GM18907 (cell line): ENCODE measurements at regions not wholly inside any gene's neighbourhood (a gene's known extent, or its start where the extent isn't known, plus 50 kb on each side); places are given as distances from the start of the nearest gene placed in this dataset.

Source experiments
- ATAC-seq: cut with Tn5 transposase; IDR thresholded peaks from one replicate; pipeline ENCODE4 v1.9.1; 2021; ENCODE audit warnings: mild to moderate bottlenecking, moderate library complexity; ENCODE audit not compliant: unreplicated experiment

GRCh38 chr11:115698243-115698642 is 194.0 kb upstream of the CADM1 start:
- ATAC-seq = no peak

- no peak for ATAC-seq
Observed at GRCh38 chr11:115696563-115696962, 192.3 kb upstream of the CADM1 start.

GRCh38 chr11:115695677-115696364 is 191.6 kb upstream of the CADM1 start:
- no peak for ATAC-seq

- no peak for ATAC-seq
Observed at GRCh38 chr11:115693002-115693401, 188.8 kb upstream of the CADM1 start.

- ATAC-seq = no peak
Observed at GRCh38 chr11:115691030-115691429, 186.8 kb upstream of the CADM1 start.

- ATAC-seq = no peak
Observed at GRCh38 chr11:115687934-115688333, 183.7 kb upstream of the CADM1 start.

GRCh38 chr11:115684699-115685098 is 180.5 kb upstream of the CADM1 start:
- no peak for ATAC-seq

- no peak for ATAC-seq
Observed at GRCh38 chr11:115684135-115684534, 179.9 kb upstream of the CADM1 start.

GRCh38 chr11:115682888-115683287 is 178.7 kb upstream of the CADM1 start:
- no peak for ATAC-seq

- ATAC-seq = no peak
Observed at GRCh38 chr11:115682101-115682500, 177.9 kb upstream of the CADM1 start.

GRCh38 chr11:115679945-115680344 is 175.7 kb upstream of the CADM1 start:
- no peak for ATAC-seq

GRCh38 chr11:115678942-115679341 is 174.7 kb upstream of the CADM1 start:
- no peak for ATAC-seq

- no peak for ATAC-seq
Observed at GRCh38 chr11:115677190-115677589, 173.0 kb upstream of the CADM1 start.

- no peak for ATAC-seq
Observed at GRCh38 chr11:115676768-115677167, 172.6 kb upstream of the CADM1 start.

GRCh38 chr11:115676206-115676605 is 172.0 kb upstream of the CADM1 start:
- no peak for ATAC-seq

- ATAC-seq = no peak
Observed at GRCh38 chr11:115674937-115675544, 170.8 kb upstream of the CADM1 start.

GRCh38 chr11:115674176-115674936 is 170.1 kb upstream of the CADM1 start:
- no peak for ATAC-seq

- no peak for ATAC-seq
Observed at GRCh38 chr11:115673720-115674119, 169.5 kb upstream of the CADM1 start.

GRCh38 chr11:115672999-115673411 is 168.8 kb upstream of the CADM1 start:
- ATAC-seq = no peak

- no peak for ATAC-seq
Observed at GRCh38 chr11:115672412-115672811, 168.2 kb upstream of the CADM1 start.

- ATAC-seq = no peak
Observed at GRCh38 chr11:115670538-115671205, 166.5 kb upstream of the CADM1 start.
